Activated B cell treated with CpG ODN at 0.5 μM for 24 hours (primary cell): ENCODE measurements at regions not wholly inside any gene's neighbourhood (a gene's known extent, or its start where the extent isn't known, plus 50 kb on each side); places are given as distances from the start of the nearest gene placed in this dataset.

Source experiments
- ATAC-seq: fragments of 200-7000 bp; cut with Tn5 transposase; one replicate; pipeline ENCODE4 v1.10.0; 2021; ENCODE audit warnings: low read depth, mild to moderate bottlenecking, moderate library complexity
- CTCF ChIA-PET: fragments of 350-600 bp; sonication (Branson Sonifier 250); formaldehyde crosslinking; loops from one replicate; lab custom pipeline; 2021; ENCODE audit warnings: antibody characterized with exemption; lab: Charles Lee
- POLR2A ChIA-PET: fragments of 350-600 bp; sonication (Branson Sonifier 250); formaldehyde crosslinking; loops from one replicate; lab custom pipeline; 2021; ENCODE audit warnings: antibody characterized with exemption; lab: Charles Lee
- DNase-seq: peaks from one replicate; pipeline ENCODE4 v3.0.0; 2022
- H3K27ac Mint-ChIP-seq: one replicate; pipeline ENCODE4 v1.8.0; 2020; ENCODE audit warnings: mixed read lengths
- H3K27me3 Mint-ChIP-seq: one replicate; pipeline ENCODE4 v1.8.0; 2021; ENCODE audit warnings: mixed read lengths
- H3K36me3 Mint-ChIP-seq: one replicate; pipeline ENCODE4 v1.8.0; 2021; ENCODE audit warnings: low read depth, mixed read lengths
- H3K4me1 Mint-ChIP-seq: one replicate; pipeline ENCODE4 v1.8.0; 2021; ENCODE audit warnings: mixed read lengths
- H3K4me3 Mint-ChIP-seq: one replicate; pipeline ENCODE4 v1.8.0; 2020; ENCODE audit warnings: mild to moderate bottlenecking, mixed read lengths
- H3K9me3 Mint-ChIP-seq: one replicate; pipeline ENCODE4 v1.8.0; 2020; ENCODE audit warnings: mixed read lengths
- CTCF ChIP-seq: fragments of 200-600 bp; IDR thresholded peaks from one replicate; pipeline ENCODE4 v1.8.0; 2022; ENCODE audit warnings: antibody characterized with exemption, mild to moderate bottlenecking
- intact Hi-C: fragments of 100-400 bp; cut with micrococcal nuclease; formaldehyde crosslinking; loops from one replicate; pipeline ENCODE4 v1.15.1; 2024

GRCh38 chr1:186536273-186536890 lies 75.5 kb upstream of the PDC start:
- TF ChIP-seq CTCF = no peak
- POLR2A ChIA-PET = no interaction called here
- no peak for ATAC-seq
- Mint-ChIP-seq H3K36me3 (no peaks in the 10 kb centered on the region), H3K4me1 (no peaks in the 10 kb centered on the region), H3K27ac (no peak overlapping the region), H3K9me3 (peaks cover 7% of the 10 kb centered on the region), H3K27me3 (peaks cover 5% of the 10 kb centered on the region), H3K4me3 (no peak overlapping the region)
- intact Hi-C loops = no loop called here
- CTCF ChIA-PET = no interaction called here
- no peak for DNase-seq

GRCh38 chr1:186535388-186536133 lies 74.6 kb upstream of the PDC start:
- H3K9me3 Mint-ChIP-seq = peaks cover 7% of the 10 kb centered on the region
- H3K27ac Mint-ChIP-seq = no peak overlapping the region
- TF ChIP-seq CTCF = no peak
- H3K4me1 Mint-ChIP-seq = no peaks in the 10 kb centered on the region
- H3K4me3 Mint-ChIP-seq = no peak overlapping the region
- DNase-seq = no peak
- POLR2A ChIA-PET = no interaction called here
- no peak for ATAC-seq
- H3K36me3 Mint-ChIP-seq = no peaks in the 10 kb centered on the region
- peaks cover 5% of the 10 kb centered on the region for H3K27me3 Mint-ChIP-seq
- CTCF ChIA-PET = no interaction called here
- intact Hi-C loops = no loop called here

DNA sequence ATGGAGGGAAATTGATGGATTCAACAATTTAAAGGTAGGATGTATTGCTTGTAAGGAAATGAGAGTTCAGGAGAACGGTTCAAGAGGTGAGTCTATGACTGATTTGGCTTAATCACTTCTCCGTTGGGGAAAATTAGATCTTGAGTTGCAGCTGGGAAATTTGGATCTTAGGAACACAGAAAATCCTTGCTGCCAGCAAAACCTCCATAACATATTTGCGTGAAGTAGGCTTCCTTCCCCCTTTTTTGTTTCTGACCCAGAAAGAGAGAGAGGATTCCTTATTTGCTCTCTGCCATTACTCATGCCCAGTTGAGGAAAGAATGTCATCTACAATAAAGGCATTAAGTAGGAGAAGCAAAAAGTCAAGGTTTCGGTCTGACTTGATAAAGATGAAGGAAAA lies 73.5 kb upstream of the PDC start:
- intact Hi-C loops = no loop called here
- ATAC-seq = no peak
- Mint-ChIP-seq H3K27me3 (peaks cover 9% of the 10 kb centered on the region), H3K27ac (no peak overlapping the region), H3K9me3 (peaks cover 7% of the 10 kb centered on the region), H3K4me3 (no peak overlapping the region), H3K36me3 (no peaks in the 10 kb centered on the region), H3K4me1 (no peaks in the 10 kb centered on the region)
- TF ChIP-seq CTCF = no peak
- ChIA-PET POLR2A (no interaction called here), CTCF (no interaction called here)
- no peak for DNase-seq

- ChIA-PET CTCF (no interaction called here), POLR2A (no interaction called here)
- no peak for DNase-seq
- peaks cover 7% of the 10 kb centered on the region for H3K9me3 Mint-ChIP-seq
- H3K4me1 Mint-ChIP-seq = no peaks in the 10 kb centered on the region
- no peaks in the 10 kb centered on the region for H3K36me3 Mint-ChIP-seq
- intact Hi-C loops = no loop called here
- ATAC-seq = no peak
- H3K27ac Mint-ChIP-seq = no peak overlapping the region
- no peak for TF ChIP-seq CTCF
- H3K4me3 Mint-ChIP-seq = no peak overlapping the region
- peaks cover 9% of the 10 kb centered on the region for H3K27me3 Mint-ChIP-seq
Observed at GRCh38 chr1:186532466-186532865, 71.6 kb upstream of the PDC start.

GRCh38 chr1:186531561-186532165 lies 70.7 kb upstream of the PDC start:
- TF ChIP-seq CTCF = no peak
- Mint-ChIP-seq H3K4me1 (no peaks in the 10 kb centered on the region), H3K9me3 (peaks cover 7% of the 10 kb centered on the region), H3K27me3 (peaks cover 9% of the 10 kb centered on the region), H3K36me3 (no peaks in the 10 kb centered on the region), H3K27ac (no peak overlapping the region), H3K4me3 (no peak overlapping the region)
- intact Hi-C loops = no loop called here
- CTCF ChIA-PET = no interaction called here
- DNase-seq (no peak), ATAC-seq (no peak)
- POLR2A ChIA-PET = no interaction called here
